K562 (cell line): ENCODE measurements at regions not wholly inside any gene's neighbourhood (a gene's known extent, or its start where the extent isn't known, plus 50 kb on each side); places are given as distances from the start of the nearest gene placed in this dataset.

Experiments
- ATAC-seq: fragments of 200-7000 bp; cut with Tn5 transposase; 3 replicates; pipeline ENCODE4 v1.9.1; 2020; ENCODE audit warnings: moderate library complexity
- BruUV-seq: library from RNA; stranded (reverse); fragments of 400-500 nt; replicated peaks from 2 replicates; lab custom pipeline; 2021; lab: Mats Ljungman, UMichigan
- CTCF ChIA-PET: fragments of 300-600 bp; formaldehyde crosslinking; extraction: SDS; loops from one replicate; lab custom pipeline; 2021; ENCODE audit warnings: low intra/inter-chr PET ratio; lab: Yijun Ruan, JAX
- POLR2A ChIA-PET: fragments of 300-600, 350-650 bp; sonication (Branson Sonifier 250); formaldehyde crosslinking; extraction: SDS; loops from one replicate; lab custom pipeline; 2021; ENCODE audit warnings: antibody characterized with exemption, inconsistent platforms; lab: Yijun Ruan, JAX
- DNase-seq, 4 experiments: peaks; one replicate each; pipeline versions ENCODE4 v3.0.0 to v3.0.0-alpha.2; 2011 to 2018; ENCODE audit warnings: low spot score in 3 of 4, mixed read lengths in 3 of 4; ENCODE audit errors: extremely low read depth in 1 of 4
- FAIRE-seq: peaks from 2 replicates; lab custom pipeline; 2011; peaks lifted over from hg19 to GRCh38; lab: Jason Lieb, UNC
- H2AFZ ChIP-seq: 2 replicates; pipeline ENCODE4 v1.6.0; 2011; ENCODE audit warnings: low read depth, low read length, control low read depth, inconsistent platforms
- H3K27ac ChIP-seq: fragments of 200-600 bp; 3 replicates; pipeline ENCODE4 v1.8.0; 2011; ENCODE audit warnings: low read depth, mild to moderate bottlenecking, control low read depth, inconsistent platforms, low read length, moderate library complexity, mixed read lengths; ENCODE audit errors: extremely low read depth
- H3K27me3 ChIP-seq, 2 experiments: fragments of 300-600 bp in 1 of 2; 2 replicates in 1 of 2; 3 replicates in 1 of 2; pipeline versions ENCODE4 v1.6.0 to v1.8.0; 2011; ENCODE audit warnings: inconsistent platforms in 2 of 2, low read length in 2 of 2, mild to moderate bottlenecking in 1 of 2, mixed read lengths in 1 of 2, moderate library complexity in 1 of 2; ENCODE audit not compliant: control insufficient read depth in 2 of 2, insufficient read depth in 2 of 2
- H3K36me3 ChIP-seq: fragments of 300-600 bp; 3 replicates; pipeline ENCODE4 v1.8.0; 2011; ENCODE audit warnings: mild to moderate bottlenecking, low read length, inconsistent platforms; ENCODE audit not compliant: control insufficient read depth, insufficient read depth
- H3K4me1 ChIP-seq, 2 experiments: fragments of 200-600 bp in 1 of 2; replicated peaks in 1 of 2; 2 replicates in 1 of 2; 3 replicates in 1 of 2; pipeline versions ENCODE4 v1.5.1 to v1.8.0; 2011; ENCODE audit warnings: inconsistent platforms in 2 of 2, low read length in 2 of 2, mild to moderate bottlenecking in 1 of 2, mixed read lengths in 1 of 2, moderate library complexity in 1 of 2; ENCODE audit not compliant: control insufficient read depth in 2 of 2, insufficient read depth in 2 of 2
- H3K4me2 ChIP-seq: 2 replicates; pipeline ENCODE4 v1.6.1; 2011; ENCODE audit warnings: low read length, control low read depth, inconsistent platforms, mixed read lengths; ENCODE audit not compliant: insufficient read depth
- H3K4me3 ChIP-seq: fragments of 200-600 bp; sonication (generic), shearing (Covaris generic); 2 replicates; pipeline ENCODE4 v1.5.1; 2016; ENCODE audit warnings: control low read depth, inconsistent platforms
- H3K79me2 ChIP-seq: fragments of 200-600 bp; 3 replicates; pipeline ENCODE4 v1.8.0; 2011; ENCODE audit warnings: low read length, inconsistent platforms; ENCODE audit not compliant: control insufficient read depth, insufficient read depth
- H3K9ac ChIP-seq, 2 experiments: 2 replicates each; pipeline versions ENCODE4 v1.6.0 to v1.6.1; 2011; ENCODE audit warnings: low read depth in 2 of 2, low read length in 2 of 2, control low read depth in 1 of 2, inconsistent platforms in 1 of 2, mild to moderate bottlenecking in 1 of 2, mixed read lengths in 1 of 2; ENCODE audit not compliant: insufficient read depth in 1 of 2
- H3K9me1 ChIP-seq: one replicate; pipeline ENCODE4 v1.6.0; 2011; ENCODE audit warnings: inconsistent platforms, mild to moderate bottlenecking, low read length, moderate library complexity; ENCODE audit not compliant: control insufficient read depth, insufficient read depth
- H3K9me3 ChIP-seq: replicated peaks from 2 replicates; pipeline ENCODE4 v1.5.1; 2011; ENCODE audit warnings: low read depth, low read length, inconsistent platforms; ENCODE audit not compliant: control insufficient read depth, insufficient read depth
- H4K20me1 ChIP-seq: replicated peaks from 2 replicates; pipeline ENCODE4 v1.6.1; 2011; ENCODE audit warnings: low read length, inconsistent platforms, mixed read lengths; ENCODE audit not compliant: control insufficient read depth, insufficient read depth
- ETS2 ChIP-seq: IDR thresholded peaks from 2 replicates; pipeline ENCODE4 v1.6.1; 2016; ENCODE audit warnings: borderline replicate concordance, missing genetic modification characterization, mild to moderate bottlenecking, moderate library complexity, missing compliant biosample characterization; ENCODE audit not compliant: poor library complexity, severe bottlenecking
- FOXJ2 ChIP-seq: fragments of 200-800 bp; sonication (Bioruptor generic); IDR thresholded peaks from 2 replicates; pipeline ENCODE4 v1.6.1; 2016; ENCODE audit warnings: missing genetic modification characterization, missing compliant biosample characterization
- HDAC2 ChIP-seq: fragments of 450-650 bp; IDR thresholded peaks from 2 replicates; pipeline ENCODE4 v1.6.1; 2016; ENCODE audit warnings: mild to moderate bottlenecking
- JUND ChIP-seq, 2 experiments: IDR thresholded peaks; 2 replicates in 1 of 2; 3 replicates in 1 of 2; pipeline ENCODE4 v1.6.1; 2011; ENCODE audit warnings: borderline replicate concordance in 2 of 2, low read depth in 2 of 2, low read length in 2 of 2, improper control_type of control experiment in 1 of 2, missing biosample characterization in 1 of 2, missing genetic modification characterization in 1 of 2, missing genetic modification reagents in 1 of 2
- KAT2B ChIP-seq: IDR thresholded peaks from one replicate; pipeline ENCODE4 v1.6.1; 2012; ENCODE audit warnings: low read depth, mild to moderate bottlenecking, control low read depth, inconsistent platforms, low read length, moderate library complexity
- KLF13 ChIP-seq: fragments of 450-650 bp; IDR thresholded peaks from 2 replicates; pipeline ENCODE4 v1.6.1; 2016; ENCODE audit warnings: missing genetic modification characterization, low read depth, mild to moderate bottlenecking, missing compliant biosample characterization, moderate library complexity, borderline replicate concordance
- RBM34 ChIP-seq: fragments of 200-400 bp; formaldehyde crosslinking; IDR thresholded peaks from 2 replicates; pipeline ENCODE4 v1.6.1; 2018; ENCODE audit warnings: low read length, borderline replicate concordance; ENCODE audit not compliant: insufficient read depth
- TEAD4 ChIP-seq, 2 experiments: sonication (generic) in 1 of 2; formaldehyde crosslinking in 1 of 2; IDR thresholded peaks; 2 replicates each; pipeline versions ENCODE4 v1.6.1 to v1.8.0; 2012 to 2022; ENCODE audit warnings: borderline replicate concordance in 1 of 2, inconsistent platforms in 1 of 2, low read length in 1 of 2, mild to moderate bottlenecking in 1 of 2, missing genetic modification reagents in 1 of 2
- ZNF212 ChIP-seq: fragments of 450-650 bp; formaldehyde crosslinking; IDR thresholded peaks from 2 replicates; pipeline ENCODE4 v1.4.0; 2020; ENCODE audit warnings: mild to moderate bottlenecking
- WGBS: fragments of 100-300 bp; shearing (Covaris generic); methylation state at CpG from one replicate; pipeline ENCODE4 v1.1.6; 2016; ENCODE audit warnings: low coverage, mixed read lengths; ENCODE audit not compliant: insufficient coverage; ENCODE audit errors: missing lambda C conversion rate; 5-methylcytosine and 5-hydroxymethylcytosine counted together
- in situ Hi-C: fragments of 300-500 bp; cut with MboI; formaldehyde crosslinking; loops from 4 replicates; pipeline ENCODE4 v1.15.0; 2018; ENCODE audit warnings: inconsistent platforms, mixed read lengths
- intact Hi-C: fragments of 100-400 bp; cut with micrococcal nuclease; formaldehyde crosslinking; loops from 2 replicates; pipeline ENCODE4 v1.14.2; 2022
- TF ChIP-seq, protein P1 (sequence below): fragments of 450-650 bp; IDR thresholded peaks from 2 replicates; pipeline ENCODE4 v1.6.1; 2017; ENCODE audit warnings: mild to moderate bottlenecking, moderate library complexity
- TF ChIP-seq, protein P2 (sequence below), 2 experiments: fragments of 450-650 bp in 1 of 2; IDR thresholded peaks; 2 replicates each; pipeline ENCODE4 v1.6.1; 2011 to 2017; ENCODE audit warnings: low read depth in 2 of 2, antibody characterized with exemption in 1 of 2, borderline replicate concordance in 1 of 2, low read length in 1 of 2, mild to moderate bottlenecking in 1 of 2, mixed read lengths in 1 of 2; ENCODE audit not compliant: control insufficient read depth in 1 of 2
- TF ChIP-seq, protein P3 (sequence below): fragments of 450-650 bp; formaldehyde crosslinking; IDR thresholded peaks from 2 replicates; pipeline ENCODE4 v1.4.0; 2020; ENCODE audit warnings: mild to moderate bottlenecking, moderate library complexity

DNA sequence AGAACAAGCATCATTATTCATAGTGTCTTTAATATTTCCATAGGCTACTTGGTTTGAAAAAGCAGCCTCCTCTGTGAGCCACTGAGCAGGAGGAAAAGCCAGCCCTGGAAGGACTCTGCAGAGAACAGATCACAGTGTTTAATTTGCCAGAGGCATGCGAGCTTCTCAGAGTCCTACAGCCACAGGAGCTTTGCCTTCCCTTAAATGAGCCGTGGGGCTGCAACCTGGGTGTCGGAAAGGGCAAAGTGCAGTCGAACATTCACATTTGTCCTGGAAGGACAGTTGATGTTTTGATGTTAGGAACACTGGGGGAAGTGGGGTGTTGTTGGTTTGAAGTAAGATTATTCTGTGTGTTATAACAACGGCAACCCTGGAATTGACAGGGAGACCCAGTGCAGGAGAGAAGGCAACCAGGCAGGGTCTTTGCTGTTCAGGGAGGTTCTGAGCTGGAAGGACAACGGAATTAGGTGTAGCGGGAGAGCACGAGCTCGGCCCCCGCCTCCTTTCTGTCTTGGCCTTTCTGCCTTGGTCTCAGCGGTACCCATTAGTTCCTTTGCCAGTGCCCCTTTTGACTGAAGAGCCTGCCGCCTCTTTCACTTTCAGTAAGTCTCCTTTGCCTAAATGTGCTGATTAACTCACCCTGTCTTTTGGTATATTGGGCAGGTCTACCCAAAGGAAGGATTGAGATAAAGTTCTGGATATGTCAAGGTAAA, 192.3 kb upstream of the PITRM1 start:
- peaks cover 3 to 21% of the 10 kb centered on the region in 2 experiments; a peak in 4 of 5 replicates for H3K27me3 ChIP-seq
- no peak overlapping the region for H2AFZ ChIP-seq
- in situ Hi-C loops (no loop called here), intact Hi-C loops (no loop called here)
- ATAC-seq (no peak), DNase-seq (no peak), FAIRE-seq (no peak)
- no peaks in the 10 kb centered on the region for H3K9me3 ChIP-seq
- H3K9me1 ChIP-seq: no peaks in the 10 kb centered on the region
- H3K27ac ChIP-seq: no peak overlapping the region
- no peak overlapping the region for H3K9ac ChIP-seq
- H4K20me1 ChIP-seq: no peaks in the 10 kb centered on the region
- no peaks in the 10 kb centered on the region for H3K79me2 ChIP-seq
- no peaks in the 10 kb centered on the region for H3K4me1 ChIP-seq
- no peaks in the 10 kb centered on the region for H3K36me3 ChIP-seq
- BruUV-seq: no TSS peak
- CTCF ChIA-PET: no interaction called here
- H3K4me3 ChIP-seq: no peak overlapping the region
- TF ChIP-seq KAT2B (no peak), ETS2 (no peak), TEAD4 (IDR thresholded peaks at IDR 0.05; ENCODE audit: low read length) (no peak), TEAD4 (CRISPR knock-in tag; IDR thresholded peaks at IDR 0.05; ENCODE audit: borderline replicate concordance) (no peak), ZNF212 (CRISPR knock-in tag) (no peak), HDAC2 (no peak), RBM34 (no peak), FOXJ2 (tag) (no peak), KLF13 (no peak), JUND (IDR thresholded peaks at IDR 0.05; ENCODE audit: borderline replicate concordance, low read depth, low read length) (no peak), JUND (tag; IDR thresholded peaks at IDR 0.05; ENCODE audit: borderline replicate concordance, low read depth, low read length) (no peak)
- TF ChIP-seq, protein P1, sequence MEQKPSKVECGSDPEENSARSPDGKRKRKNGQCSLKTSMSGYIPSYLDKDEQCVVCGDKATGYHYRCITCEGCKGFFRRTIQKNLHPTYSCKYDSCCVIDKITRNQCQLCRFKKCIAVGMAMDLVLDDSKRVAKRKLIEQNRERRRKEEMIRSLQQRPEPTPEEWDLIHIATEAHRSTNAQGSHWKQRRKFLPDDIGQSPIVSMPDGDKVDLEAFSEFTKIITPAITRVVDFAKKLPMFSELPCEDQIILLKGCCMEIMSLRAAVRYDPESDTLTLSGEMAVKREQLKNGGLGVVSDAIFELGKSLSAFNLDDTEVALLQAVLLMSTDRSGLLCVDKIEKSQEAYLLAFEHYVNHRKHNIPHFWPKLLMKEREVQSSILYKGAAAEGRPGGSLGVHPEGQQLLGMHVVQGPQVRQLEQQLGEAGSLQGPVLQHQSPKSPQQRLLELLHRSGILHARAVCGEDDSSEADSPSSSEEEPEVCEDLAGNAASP: no peak
- TF ChIP-seq, protein P2, sequence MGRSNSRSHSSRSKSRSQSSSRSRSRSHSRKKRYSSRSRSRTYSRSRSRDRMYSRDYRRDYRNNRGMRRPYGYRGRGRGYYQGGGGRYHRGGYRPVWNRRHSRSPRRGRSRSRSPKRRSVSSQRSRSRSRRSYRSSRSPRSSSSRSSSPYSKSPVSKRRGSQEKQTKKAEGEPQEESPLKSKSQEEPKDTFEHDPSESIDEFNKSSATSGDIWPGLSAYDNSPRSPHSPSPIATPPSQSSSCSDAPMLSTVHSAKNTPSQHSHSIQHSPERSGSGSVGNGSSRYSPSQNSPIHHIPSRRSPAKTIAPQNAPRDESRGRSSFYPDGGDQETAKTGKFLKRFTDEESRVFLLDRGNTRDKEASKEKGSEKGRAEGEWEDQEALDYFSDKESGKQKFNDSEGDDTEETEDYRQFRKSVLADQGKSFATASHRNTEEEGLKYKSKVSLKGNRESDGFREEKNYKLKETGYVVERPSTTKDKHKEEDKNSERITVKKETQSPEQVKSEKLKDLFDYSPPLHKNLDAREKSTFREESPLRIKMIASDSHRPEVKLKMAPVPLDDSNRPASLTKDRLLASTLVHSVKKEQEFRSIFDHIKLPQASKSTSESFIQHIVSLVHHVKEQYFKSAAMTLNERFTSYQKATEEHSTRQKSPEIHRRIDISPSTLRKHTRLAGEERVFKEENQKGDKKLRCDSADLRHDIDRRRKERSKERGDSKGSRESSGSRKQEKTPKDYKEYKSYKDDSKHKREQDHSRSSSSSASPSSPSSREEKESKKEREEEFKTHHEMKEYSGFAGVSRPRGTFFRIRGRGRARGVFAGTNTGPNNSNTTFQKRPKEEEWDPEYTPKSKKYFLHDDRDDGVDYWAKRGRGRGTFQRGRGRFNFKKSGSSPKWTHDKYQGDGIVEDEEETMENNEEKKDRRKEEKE (IDR thresholded peaks at IDR 0.05; ENCODE audit: borderline replicate concordance in 1 of 2, control insufficient read depth in 1 of 2, low read depth in 2 of 2, low read length in 1 of 2): no peak
- TF ChIP-seq, protein P3, sequence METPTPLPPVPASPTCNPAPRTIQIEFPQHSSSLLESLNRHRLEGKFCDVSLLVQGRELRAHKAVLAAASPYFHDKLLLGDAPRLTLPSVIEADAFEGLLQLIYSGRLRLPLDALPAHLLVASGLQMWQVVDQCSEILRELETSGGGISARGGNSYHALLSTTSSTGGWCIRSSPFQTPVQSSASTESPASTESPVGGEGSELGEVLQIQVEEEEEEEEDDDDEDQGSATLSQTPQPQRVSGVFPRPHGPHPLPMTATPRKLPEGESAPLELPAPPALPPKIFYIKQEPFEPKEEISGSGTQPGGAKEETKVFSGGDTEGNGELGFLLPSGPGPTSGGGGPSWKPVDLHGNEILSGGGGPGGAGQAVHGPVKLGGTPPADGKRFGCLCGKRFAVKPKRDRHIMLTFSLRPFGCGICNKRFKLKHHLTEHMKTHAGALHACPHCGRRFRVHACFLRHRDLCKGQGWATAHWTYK (CRISPR knock-in tag): no peak
- TF ChIP-seq, all 486 proteins: peak for 0
- H3K4me2 ChIP-seq: no peak overlapping the region
- WGBS: 6% methylated on average over 12 of the region's 12 CpGs
- POLR2A ChIA-PET: no interaction called here
